A204.1 (cell line): ENCODE measurements at regions not wholly inside any gene's neighbourhood (a gene's known extent, or its start where the extent isn't known, plus 50 kb on each side); places are given as distances from the start of the nearest gene placed in this dataset.
"Not testable (repeated sequence)": the region's sequence is repeated elsewhere in the genome, so short reads cannot be mapped to it uniquely, and the experiment has no call there.

Experiments
- FAIRE-seq: peaks from 2 replicates; lab custom pipeline; 2012; peaks lifted over from hg19 to GRCh38; lab: Jason Lieb, UNC

- no peak for FAIRE-seq
Measured at GRCh38 chr1:117754061-117754969, 148.5 kb downstream of the TENT5C start.

DNA sequence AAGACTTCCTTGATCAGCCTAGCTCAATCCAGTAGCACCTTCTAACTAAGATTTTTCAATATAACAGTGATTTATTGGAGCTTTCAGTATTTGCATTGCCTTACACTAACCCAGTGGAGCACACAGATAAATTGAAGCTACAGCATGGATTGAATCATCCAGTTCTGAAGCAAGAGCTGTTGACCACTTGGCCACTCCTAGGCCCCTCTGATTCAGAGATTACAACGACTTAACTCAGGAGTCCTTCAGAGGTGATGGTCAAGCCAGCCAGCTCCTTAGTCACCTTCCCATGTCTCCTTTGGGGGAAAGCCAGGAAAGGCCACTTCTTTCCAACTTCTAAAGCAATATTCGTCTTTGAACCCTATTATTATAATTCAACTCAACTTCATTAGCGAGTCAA lies 151.8 kb downstream of the TENT5C start:
- FAIRE-seq = no peak

GRCh38 chr1:117758444-117759316 lies 152.8 kb downstream of the TENT5C start:
- no peak for FAIRE-seq

DNA sequence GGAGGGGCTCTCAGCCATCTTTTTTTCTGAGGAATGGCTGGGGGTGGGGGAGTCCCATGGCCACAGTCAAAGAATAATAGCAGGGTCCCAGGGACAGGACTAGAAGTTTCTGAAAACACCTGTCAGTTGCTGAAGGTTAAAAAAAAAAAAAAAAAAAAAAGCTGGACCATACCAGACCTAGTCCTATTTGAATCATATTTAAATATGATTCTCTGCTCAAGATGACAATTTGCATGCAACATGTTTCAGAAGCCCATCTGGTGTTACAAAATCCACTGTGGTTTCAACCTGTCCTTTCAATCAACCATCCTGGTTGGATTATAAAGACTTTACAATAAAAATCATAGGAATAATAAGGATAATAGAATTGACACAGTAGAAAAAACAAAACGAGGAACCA lies 153.7 kb downstream of the TENT5C start:
- FAIRE-seq = no peak

- no peak for FAIRE-seq
Measured at GRCh38 chr1:117760069-117760468, 154.2 kb downstream of the TENT5C start.

- FAIRE-seq = no peak
Measured at GRCh38 chr1:117760485-117760884, 154.6 kb downstream of the TENT5C start.

GRCh38 chr1:117767756-117768155 lies 161.7 kb downstream of the GDAP2 start:
- FAIRE-seq = not testable (repeated sequence)

- no peak for FAIRE-seq
Measured at GRCh38 chr1:117770981-117771531, 158.4 kb downstream of the GDAP2 start.

DNA sequence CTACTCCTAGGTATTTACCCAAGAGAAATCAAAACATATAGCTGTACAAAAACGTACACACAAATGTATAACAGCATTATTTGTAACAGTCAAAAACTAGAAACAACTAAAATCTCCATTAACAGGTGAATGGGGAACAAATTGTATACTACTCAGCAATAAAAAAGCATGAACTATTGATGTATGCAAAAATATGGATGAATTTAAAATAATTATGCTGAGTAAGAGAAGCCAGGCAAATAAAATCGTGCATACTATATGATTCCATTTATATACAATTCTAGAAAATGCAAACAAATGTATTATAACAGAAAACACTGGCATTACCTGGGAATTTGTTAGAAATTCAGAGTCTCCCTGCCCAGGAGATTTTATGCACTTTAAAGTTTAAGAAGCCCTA lies 150.1 kb downstream of the GDAP2 start:
- no peak for FAIRE-seq

DNA sequence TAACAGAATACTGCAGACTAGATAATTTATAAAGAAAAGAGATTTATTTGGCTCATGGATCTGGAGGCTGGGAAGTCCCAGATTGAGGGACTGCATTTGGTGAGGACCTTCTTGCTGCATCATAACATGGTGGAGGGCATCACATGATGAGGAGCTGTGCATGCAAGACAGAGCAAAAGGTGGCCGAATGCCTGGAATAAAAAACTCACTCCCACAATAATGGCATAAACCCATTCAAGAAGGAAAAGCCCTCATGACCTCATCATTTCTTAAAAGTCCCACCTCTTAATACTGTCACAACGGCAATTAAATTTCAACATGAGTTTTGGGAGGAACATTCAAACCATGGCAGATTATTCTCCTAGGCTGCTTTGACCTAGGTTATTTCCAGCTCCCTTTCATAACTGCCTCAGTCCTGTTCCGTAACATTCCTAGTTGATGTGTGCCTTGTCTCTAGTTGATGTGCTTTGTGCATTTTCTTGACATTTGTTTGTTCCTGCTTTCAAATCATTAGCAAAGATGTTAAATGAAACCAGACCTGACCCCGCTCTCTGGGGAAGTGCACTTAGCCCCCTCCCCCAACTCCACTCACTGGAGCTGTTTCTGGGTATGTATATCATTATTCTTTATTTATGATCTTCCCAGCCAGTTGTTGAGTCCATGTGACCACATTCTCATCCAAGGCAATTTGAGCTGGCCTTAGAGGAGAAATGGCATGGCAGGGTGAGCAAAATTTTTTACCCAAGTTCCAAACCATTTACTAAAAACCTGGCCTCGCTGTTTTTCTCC lies 148.5 kb downstream of the GDAP2 start:
- no peak for FAIRE-seq

GRCh38 chr1:117782056-117782455 lies 147.4 kb downstream of the GDAP2 start:
- no peak for FAIRE-seq

DNA sequence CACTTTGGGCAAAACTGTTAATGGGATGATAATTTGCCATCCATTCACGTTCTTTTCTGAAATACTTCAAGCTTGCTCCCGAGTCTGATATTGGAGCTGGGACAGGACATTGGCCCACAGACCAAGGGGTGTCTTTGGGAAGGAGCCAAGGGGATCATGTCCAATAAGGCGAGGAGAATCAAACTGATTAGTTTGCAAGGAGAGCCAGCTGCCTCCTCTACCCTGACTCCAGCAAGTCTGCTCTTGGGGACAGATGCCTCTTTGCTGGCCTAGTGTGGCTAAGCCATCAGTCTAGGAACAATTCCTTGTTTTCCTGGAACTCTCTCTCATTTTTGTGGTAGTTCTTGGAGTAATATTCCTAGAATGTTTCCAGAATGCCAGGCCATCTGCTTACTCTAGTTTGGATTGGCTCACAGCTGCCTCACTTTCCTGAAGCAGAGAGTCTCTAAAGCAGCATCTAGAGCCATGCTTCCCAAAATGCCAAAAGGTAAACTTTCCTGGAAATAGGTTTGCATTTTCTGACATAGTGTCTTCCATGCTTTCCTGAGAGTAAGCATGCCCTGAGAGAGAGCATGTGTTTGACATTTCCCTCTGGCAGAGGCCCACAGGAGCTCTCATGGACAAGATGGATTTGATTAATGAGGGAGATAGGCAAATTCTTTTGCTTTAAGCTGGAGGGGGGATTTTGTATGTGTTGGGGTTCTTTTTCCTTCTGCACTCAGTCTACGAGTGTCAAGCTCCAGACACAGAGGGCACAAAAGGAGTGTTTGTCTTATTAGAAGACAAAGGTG lies 145.6 kb downstream of the GDAP2 start:
- no peak for FAIRE-seq

- no peak for FAIRE-seq
Measured at GRCh38 chr1:117788014-117788413, 141.4 kb downstream of the GDAP2 start.

DNA sequence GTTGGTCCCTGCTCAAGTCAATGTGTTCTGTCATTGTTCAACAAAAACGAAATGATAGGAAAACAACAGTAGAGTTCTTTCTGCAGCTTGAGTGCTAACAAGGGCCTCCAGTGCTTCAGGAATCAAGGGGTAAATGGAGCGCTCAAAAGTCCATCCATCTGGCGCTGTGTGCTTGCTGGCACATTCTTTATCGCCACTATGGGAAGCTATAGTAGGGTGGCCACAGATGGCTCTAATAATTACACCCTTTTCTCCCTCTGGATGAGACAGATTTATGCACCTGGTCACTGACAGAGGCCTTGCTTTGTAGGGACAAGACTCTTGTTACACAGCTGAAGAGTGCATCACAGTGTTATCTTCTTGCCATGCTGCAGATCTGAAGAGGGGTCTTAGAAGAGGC lies 136.0 kb downstream of the GDAP2 start:
- no peak for FAIRE-seq

GRCh38 chr1:117794073-117794472 lies 135.3 kb downstream of the GDAP2 start:
- no peak for FAIRE-seq

DNA sequence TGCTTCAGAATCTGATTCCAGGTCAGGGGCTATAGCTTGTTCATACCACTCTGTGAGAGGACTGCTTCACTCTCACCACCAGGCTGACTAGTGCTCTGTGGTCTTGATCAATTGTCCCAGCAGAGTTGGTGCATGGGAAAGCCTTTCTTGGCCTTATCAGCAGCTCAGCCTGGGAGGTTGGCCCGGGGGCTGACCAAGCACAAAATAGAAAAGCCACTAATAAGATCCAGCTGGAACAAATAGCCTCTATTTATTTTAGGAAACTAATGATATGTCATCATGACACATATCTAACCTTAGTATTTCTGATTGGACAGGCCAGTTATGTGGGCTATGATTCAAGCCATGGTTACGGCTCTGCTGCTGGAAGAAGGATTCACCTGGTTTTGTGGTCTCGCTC lies 134.2 kb downstream of the GDAP2 start:
- no peak for FAIRE-seq

DNA sequence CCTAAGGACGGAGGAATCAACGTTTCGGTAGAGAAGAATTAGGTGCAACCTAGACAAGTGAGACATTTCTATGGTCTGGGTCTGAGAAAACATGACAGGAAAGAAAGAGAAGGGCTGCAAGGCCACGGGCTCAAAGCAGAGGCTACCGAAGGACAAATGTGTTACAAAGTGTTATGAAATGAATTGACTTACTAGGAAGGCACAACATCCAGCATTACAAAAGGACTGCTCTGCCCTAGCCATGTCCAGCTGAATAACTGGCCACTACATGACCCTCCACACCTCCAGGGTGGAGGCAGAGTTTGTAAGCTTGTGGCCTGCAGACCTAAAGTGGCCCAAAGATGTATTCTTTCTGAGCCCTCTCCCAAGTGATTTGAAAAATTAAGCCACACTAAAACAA lies 133.6 kb downstream of the GDAP2 start:
- FAIRE-seq = no peak

DNA sequence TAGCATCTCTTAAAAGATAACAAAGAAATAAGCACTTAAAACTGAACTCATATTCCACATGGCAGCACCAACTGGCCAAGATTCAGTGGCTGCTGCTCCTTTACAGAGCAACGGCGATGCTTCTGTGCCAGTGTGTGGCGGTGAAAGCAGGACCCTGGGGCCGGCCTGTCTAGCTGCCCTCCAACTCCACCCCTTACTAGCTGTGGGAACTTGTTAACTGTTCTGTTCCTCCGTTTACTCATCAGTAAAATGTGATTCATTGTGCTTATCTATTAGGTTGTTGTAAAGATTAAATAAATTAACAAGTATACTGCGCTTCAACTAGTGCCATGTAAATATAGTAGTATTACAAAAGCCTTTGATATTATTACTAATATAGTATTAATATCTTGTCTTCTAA lies 133.2 kb downstream of the GDAP2 start:
- no peak for FAIRE-seq

DNA sequence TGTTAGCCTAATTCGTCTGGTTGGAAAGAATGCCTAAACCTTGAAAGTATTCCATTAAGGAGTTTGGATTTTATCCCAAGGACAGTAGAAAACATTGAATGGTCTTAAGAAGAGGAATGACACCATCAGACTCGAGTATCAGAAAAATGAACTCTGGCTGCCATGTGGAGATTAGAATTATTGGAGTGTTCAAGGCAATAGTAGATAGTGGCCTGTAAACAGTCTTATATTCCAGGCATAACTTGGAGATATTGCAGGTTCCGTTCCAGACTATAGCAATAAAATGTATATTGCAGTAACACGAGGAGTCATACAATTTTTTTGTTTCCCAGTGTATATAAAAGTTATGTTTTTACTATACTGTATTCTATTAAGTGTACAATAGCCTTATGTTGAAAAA lies 130.9 kb downstream of the GDAP2 start:
- no peak for FAIRE-seq

GRCh38 chr1:117802531-117803257 lies 126.7 kb downstream of the GDAP2 start:
- FAIRE-seq = no peak

DNA sequence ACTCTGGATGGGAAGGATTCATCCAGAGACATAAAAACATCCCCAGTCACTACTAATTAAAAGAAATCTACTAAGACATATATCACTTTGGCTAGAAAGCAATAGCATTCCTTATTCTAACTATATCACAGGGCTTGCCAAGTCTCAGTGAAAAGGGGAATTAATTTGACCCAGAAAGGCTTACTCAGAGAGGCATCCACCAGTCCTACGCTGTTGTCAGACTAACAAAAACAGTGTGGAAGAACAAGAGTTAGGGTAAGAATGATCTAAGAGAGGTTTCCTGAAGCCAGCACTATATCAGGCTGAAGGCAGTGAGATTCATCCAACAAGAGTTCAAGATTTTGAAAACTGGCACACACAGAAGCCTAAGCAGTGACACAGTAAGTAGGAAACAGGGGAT lies 126.1 kb downstream of the GDAP2 start:
- no peak for FAIRE-seq
